Adrenal gland (tissue), 9 donors: ENCODE measurements at regions not wholly inside any gene's neighbourhood (a gene's known extent, or its start where the extent isn't known, plus 50 kb on each side); places are given as distances from the start of the nearest gene placed in this dataset.

Source experiments
- DNase-seq, 7 donors: peaks; one replicate each; pipeline ENCODE4 v3.0.0-alpha.2; 2019 to 2020
- H3K27ac ChIP-seq, 5 donors: fragments of 200-600 bp; sonication (generic) in 4 of 5; 1 replicate in 3 of 5; 2 replicates in 2 of 5; pipeline versions ENCODE4 v1.5.1 to v1.8.0; 2016 to 2020; ENCODE audit warnings: mild to moderate bottlenecking in 1 of 5
- H3K27me3 ChIP-seq: fragments of 200-600 bp; 2 replicates; pipeline ENCODE4 v1.8.0; 2021
- H3K36me3 ChIP-seq, 2 donors: fragments of 200-600 bp; replicated peaks in 1 of 2; 1 replicate in 1 of 2; 2 replicates in 1 of 2; pipeline versions ENCODE4 v1.5.1 to v1.8.0; 2018 to 2022
- H3K4me1 ChIP-seq, 2 donors: fragments of 200-600 bp; replicated peaks in 1 of 2; 1 replicate in 1 of 2; 2 replicates in 1 of 2; pipeline versions ENCODE4 v1.5.1 to v1.8.0; 2018 to 2021
- H3K4me3 ChIP-seq, 4 donors: fragments of 200-600 bp; sonication (generic) in 3 of 4; one replicate each; pipeline ENCODE4 v1.5.1; 2016 to 2018
- H3K9me3 ChIP-seq, 3 donors: fragments of 200-600 bp; sonication (generic) in 1 of 3; replicated peaks in 1 of 3; 1 replicate in 2 of 3; 2 replicates in 1 of 3; pipeline versions ENCODE4 v1.5.1 to v1.8.0; 2016 to 2021
- CTCF ChIP-seq, 6 experiments: fragments of 450-650 bp in 4 of 6; fragments of 200-600 bp in 2 of 6; sonication (generic) in 1 of 6; IDR thresholded peaks; 1 replicate in 5 of 6; 2 replicates in 1 of 6; pipeline versions ENCODE4 v1.5.1 to v1.8.0; 2016 to 2021; ENCODE audit warnings: antibody characterized with exemption in 6 of 6, mild to moderate bottlenecking in 2 of 6, moderate library complexity in 1 of 6
- POLR2A ChIP-seq, 2 donors: fragments of 450-650 bp; IDR thresholded peaks; one replicate each; pipeline ENCODE4 v1.6.1; 2017; ENCODE audit warnings: antibody characterized with exemption in 2 of 2, mild to moderate bottlenecking in 2 of 2, moderate library complexity in 1 of 2
- WGBS, 4 donors: extraction: QIAGEN DNeasy Blood & Tissue Kit in 2 of 4; methylation state at CpG; one replicate each; pipeline versions ENCODE4 v1.1.5 to v1.1.7; 2013 to 2017; 5-methylcytosine and 5-hydroxymethylcytosine counted together
- intact Hi-C, 2 donors: fragments of 100-400 bp; cut with DNase I; formaldehyde crosslinking; loops; one replicate each; pipeline versions ENCODE4 v1.14.1 to v1.15.0; 2022 to 2023
- donor health status: healthy with polysubstance abuse.
- donor health status: Bipolar disorder and iron deficiency.
- donor health status: DM: yes; HTN: yes; CAD: no.
- donor health status: DM: no; HTN: no; CAD: no.
- donor health status: DM: no; HTN: no; CAD: no.

- 62 to 77% (median 71%) methylated on average over 14 to 23 of the region's 23 CpGs for WGBS, 4 donors
- Histone ChIP-seq H3K27me3 (no peaks in the 10 kb centered on the region), H3K27ac (no peak overlapping the region), H3K4me1 (no peaks in the 10 kb centered on the region), H3K4me3 (no peak overlapping the region), H3K9me3 (no peaks in the 10 kb centered on the region), H3K36me3 (no peaks in the 10 kb centered on the region)
- intact Hi-C loops = no loop called here
- peak in 1 of 7 donors; percentile 8 for DNase-seq
- TF ChIP-seq POLR2A (IDR thresholded peaks at IDR 0.05) (no peak), CTCF (IDR thresholded peaks at IDR 0.05) (no peak)
Measured at GRCh38 chr11:70551351-70552166, 153.2 kb downstream of the CTTN start.

- 83 to 89% (median 86%) methylated on average over 21 to 34 of the region's 34 CpGs for WGBS, 4 donors
- H3K4me3 ChIP-seq = no peak overlapping the region
- H3K27ac ChIP-seq = no peak overlapping the region
- H3K9me3 ChIP-seq = no peaks in the 10 kb centered on the region
- H3K36me3 ChIP-seq = no peaks in the 10 kb centered on the region
- intact Hi-C loops = no loop called here
- TF ChIP-seq CTCF (IDR thresholded peaks at IDR 0.05) (no peak), POLR2A (IDR thresholded peaks at IDR 0.05) (no peak)
- DNase-seq = no peak
- no peaks in the 10 kb centered on the region for H3K27me3 ChIP-seq
- H3K4me1 ChIP-seq = no peaks in the 10 kb centered on the region
Measured at GRCh38 chr11:70552167-70553150, 154.1 kb downstream of the CTTN start.

GRCh38 chr11:70555078-70555477 lies 156.7 kb downstream of the CTTN start:
- Histone ChIP-seq H3K36me3 (no peaks in the 10 kb centered on the region), H3K27ac (no peak overlapping the region), H3K9me3 (no peaks in the 10 kb centered on the region), H3K4me1 (no peaks in the 10 kb centered on the region), H3K4me3 (no peak overlapping the region), H3K27me3 (no peaks in the 10 kb centered on the region)
- intact Hi-C loops = no loop called here
- no peak for DNase-seq
- 93 to 97% (median 94%) methylated on average over 5 of the region's 5 CpGs for WGBS, 4 donors
- no peak for TF ChIP-seq CTCF (IDR thresholded peaks at IDR 0.05)
- TF ChIP-seq POLR2A (IDR thresholded peaks at IDR 0.05) = no peak
